Activated T-helper 1 cell treated with anti-CD3 and anti-CD28 coated beads, Interleukin-12 subunit alpha, Interleukin-12 subunit beta, Interleukin-2, Interleukin-4 antibody, amounts not matched to agents 30 ng/mL and 10 ng/mL and 1 ng/mL, durations not matched to agents 14 hours and 24 hours and 36 hours (primary cell): ENCODE measurements at regions not wholly inside any gene's neighbourhood (a gene's known extent, or its start where the extent isn't known, plus 50 kb on each side); places are given as distances from the start of the nearest gene placed in this dataset.

Experiments
- DNase-seq: peaks from one replicate; pipeline ENCODE4 v3.0.0; 2021; ENCODE audit warnings: low spot score
- H3K27ac Mint-ChIP-seq: one replicate; pipeline ENCODE4 v1.8.0; 2021; ENCODE audit warnings: mild to moderate bottlenecking, mixed read lengths
- H3K27me3 Mint-ChIP-seq: one replicate; pipeline ENCODE4 v1.8.0; 2022; ENCODE audit warnings: mild to moderate bottlenecking, moderate library complexity, mixed read lengths; ENCODE audit not compliant: insufficient read depth
- H3K36me3 Mint-ChIP-seq: one replicate; pipeline ENCODE4 v1.8.0; 2021; ENCODE audit warnings: low read depth, mixed read lengths
- H3K4me1 Mint-ChIP-seq: one replicate; pipeline ENCODE4 v1.8.0; 2021; ENCODE audit warnings: low read depth, mixed read lengths
- H3K4me3 Mint-ChIP-seq: one replicate; pipeline ENCODE4 v1.8.0; 2021; ENCODE audit warnings: mild to moderate bottlenecking, moderate library complexity, mixed read lengths
- H3K9me3 Mint-ChIP-seq: one replicate; pipeline ENCODE4 v1.8.0; 2021; ENCODE audit warnings: mixed read lengths
- intact Hi-C: fragments of 100-400 bp; cut with micrococcal nuclease; formaldehyde crosslinking; loops from one replicate; pipeline ENCODE4 v1.15.1; 2024

DNA sequence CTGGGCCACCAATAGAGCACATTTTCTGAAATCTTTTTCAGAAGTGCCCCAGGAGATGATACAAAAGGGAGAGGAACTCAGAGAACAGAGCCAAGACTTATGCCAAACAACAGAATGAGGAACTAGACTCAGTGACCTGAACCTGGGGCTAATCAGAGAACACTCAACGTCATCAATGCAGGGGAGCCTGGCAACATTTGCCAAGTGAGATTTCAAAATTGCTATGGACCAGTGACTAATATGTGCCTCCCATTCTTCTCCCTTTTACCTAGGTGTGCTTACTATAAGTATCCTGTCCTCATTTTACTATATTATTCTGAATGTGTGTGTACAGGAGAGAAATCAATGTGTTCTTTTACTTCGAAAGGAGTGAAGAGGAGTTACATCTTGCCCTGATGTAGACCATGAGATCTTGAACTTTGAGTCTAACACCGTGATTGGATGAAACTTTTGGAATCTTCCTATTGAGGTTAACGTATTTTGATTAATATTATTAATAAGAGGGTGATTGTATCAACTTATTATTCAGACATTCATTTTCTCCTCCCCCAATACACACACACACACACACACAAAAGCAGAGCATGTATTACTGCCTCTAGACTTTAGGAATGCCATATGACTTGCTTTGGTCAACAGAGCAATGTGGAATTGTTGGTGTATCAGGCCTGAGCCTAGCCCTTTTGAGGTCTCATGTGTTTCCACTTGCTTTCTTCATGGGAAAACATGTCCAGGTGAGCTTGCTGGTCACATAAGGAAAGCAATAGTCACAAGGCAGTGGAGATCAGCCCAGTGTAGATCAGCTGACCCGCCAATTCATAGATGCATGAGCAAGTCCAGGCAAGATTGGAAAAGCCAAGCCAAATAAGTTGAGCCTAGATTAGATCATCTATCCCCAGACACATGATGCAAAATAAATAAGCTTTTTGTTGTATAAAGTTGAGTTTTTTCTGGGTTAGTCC, 80.3 kb upstream of the ETS2 start:
- Mint-ChIP-seq H3K4me1 (peaks cover 7% of the 10 kb centered on the region), H3K9me3 (peaks cover 19% of the 10 kb centered on the region), H3K4me3 (no peak overlapping the region), H3K27me3 (peaks cover 9% of the 10 kb centered on the region), H3K36me3 (no peaks in the 10 kb centered on the region), H3K27ac (no peak overlapping the region)
- intact Hi-C loops = no loop called here
- no peak for DNase-seq

DNA sequence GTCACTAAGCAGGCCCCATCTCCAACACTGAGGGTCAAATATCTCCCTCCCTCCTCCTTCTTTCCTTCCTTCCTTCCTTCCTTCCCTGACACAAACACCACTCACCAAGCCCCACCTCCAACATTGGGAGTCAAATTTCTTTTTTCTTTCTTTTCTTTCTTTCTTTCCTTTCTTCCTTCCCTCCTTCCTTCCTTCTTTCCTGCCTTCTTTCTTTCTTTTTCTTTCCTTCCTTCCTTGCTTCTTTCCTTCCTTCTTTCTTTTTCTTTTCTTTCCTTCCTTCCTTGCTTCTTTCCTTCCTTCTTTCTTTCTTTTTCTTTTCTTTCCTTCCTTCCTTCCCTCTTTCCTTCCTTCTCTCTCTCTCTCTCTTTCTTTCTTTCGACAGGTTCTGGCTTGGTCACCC, 79.2 kb upstream of the ETS2 start:
- peaks cover 7% of the 10 kb centered on the region for H3K4me1 Mint-ChIP-seq
- H3K27ac Mint-ChIP-seq = no peak overlapping the region
- no peak for DNase-seq
- peaks cover 10% of the 10 kb centered on the region for H3K27me3 Mint-ChIP-seq
- H3K36me3 Mint-ChIP-seq = no peaks in the 10 kb centered on the region
- intact Hi-C loops = no loop called here
- no peak overlapping the region for H3K4me3 Mint-ChIP-seq
- H3K9me3 Mint-ChIP-seq = peaks cover 19% of the 10 kb centered on the region

DNA sequence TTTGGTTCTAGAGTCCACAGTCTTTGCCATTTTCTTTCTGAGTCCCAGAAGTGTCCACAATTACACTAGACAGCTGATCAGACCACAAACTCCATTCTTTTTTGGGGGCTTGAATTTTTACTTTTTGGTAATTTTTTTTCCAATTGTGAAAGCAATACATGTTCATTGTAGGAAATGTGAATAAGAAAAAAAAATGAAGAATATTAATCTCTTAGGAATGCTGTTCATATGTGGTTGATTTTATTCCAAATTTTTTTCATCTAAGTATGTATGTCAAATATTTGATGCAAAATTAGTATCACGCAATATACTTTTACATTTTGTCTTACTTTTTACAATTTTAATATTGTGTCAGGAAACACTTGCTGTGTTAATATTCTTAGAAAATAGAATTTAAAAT, 76.4 kb upstream of the ETS2 start:
- H3K27me3 Mint-ChIP-seq = peaks cover 18% of the 10 kb centered on the region
- no peaks in the 10 kb centered on the region for H3K36me3 Mint-ChIP-seq
- peaks cover 12% of the 10 kb centered on the region for H3K4me1 Mint-ChIP-seq
- no peak overlapping the region for H3K4me3 Mint-ChIP-seq
- peaks cover 19% of the 10 kb centered on the region for H3K9me3 Mint-ChIP-seq
- DNase-seq = no peak
- intact Hi-C loops = no loop called here
- H3K27ac Mint-ChIP-seq = no peak overlapping the region

DNA sequence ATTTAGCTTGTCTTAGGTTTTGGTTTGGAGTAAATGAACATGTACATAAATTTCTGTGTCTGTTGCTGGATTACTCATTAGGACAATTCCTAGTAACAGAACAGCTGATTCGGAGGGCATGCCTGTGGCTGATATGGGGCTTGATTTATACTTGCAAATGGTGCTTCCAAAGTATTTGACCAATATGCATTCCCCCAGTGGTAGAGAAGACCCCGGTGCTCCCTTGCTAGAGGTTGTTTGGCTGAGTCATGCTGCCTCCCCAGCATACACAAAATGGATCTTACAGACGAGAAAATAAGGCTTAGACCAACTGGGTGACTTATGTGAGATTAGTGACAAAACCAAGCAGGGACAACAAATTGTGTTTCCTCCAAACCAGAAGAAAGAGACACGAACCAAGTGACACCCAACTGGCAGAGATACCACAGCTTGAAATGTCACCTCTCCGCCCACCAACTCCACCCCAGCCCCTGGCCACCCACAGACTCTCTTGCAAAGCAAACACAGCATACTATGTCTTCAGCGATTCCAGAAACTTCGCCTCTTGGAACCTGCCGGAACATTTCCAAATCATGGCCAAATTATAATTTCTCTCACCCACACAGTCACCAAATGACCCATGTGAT, 75.9 kb upstream of the ETS2 start:
- H3K36me3 Mint-ChIP-seq = no peaks in the 10 kb centered on the region
- intact Hi-C loops = loop anchor here (5.0 kb wide), 1 partner anchor 657 kb away; no protein-coding TSS in a partner anchor

GRCh38 chr21:38733972-38734546, 71.7 kb upstream of the ETS2 start:
- Mint-ChIP-seq H3K27ac (no peak overlapping the region), H3K9me3 (no peaks in the 10 kb centered on the region), H3K36me3 (no peaks in the 10 kb centered on the region), H3K4me3 (peak overlapping the region; percentile 87), H3K4me1 (peaks cover 16% of the 10 kb centered on the region), H3K27me3 (peaks cover 41% of the 10 kb centered on the region)
- DNase-seq = peak; percentile 47
- intact Hi-C loops = loop anchor here (1.0 to 5.0 kb wide), 6 partner anchors 72 to 653 kb away; no protein-coding TSS in a partner anchor

More for the DNA sequence above, 75.9 kb upstream of the ETS2 start:
- Mint-ChIP-seq H3K4me3 (no peak overlapping the region), H3K27ac (no peak overlapping the region), H3K4me1 (peaks cover 16% of the 10 kb centered on the region), H3K9me3 (peaks cover 13% of the 10 kb centered on the region), H3K27me3 (peaks cover 24% of the 10 kb centered on the region)
- DNase-seq = no peak

- H3K27ac Mint-ChIP-seq = no peak overlapping the region
- H3K9me3 Mint-ChIP-seq = no peaks in the 10 kb centered on the region
- peaks cover 39% of the 10 kb centered on the region for H3K27me3 Mint-ChIP-seq
- H3K4me3 Mint-ChIP-seq = peak overlapping the region; percentile 87
- H3K4me1 Mint-ChIP-seq = peaks cover 17% of the 10 kb centered on the region
- DNase-seq = no peak
- intact Hi-C loops = loop anchor here (1.0 to 5.0 kb wide), 6 partner anchors 71 to 652 kb away; no protein-coding TSS in a partner anchor
- H3K36me3 Mint-ChIP-seq = no peaks in the 10 kb centered on the region
These were observed 70.9 kb upstream of the ETS2 start for GRCh38 chr21:38734646-38735365.

- no peak for DNase-seq
- Mint-ChIP-seq H3K36me3 (no peaks in the 10 kb centered on the region), H3K27me3 (peaks cover 31% of the 10 kb centered on the region), H3K4me1 (peaks cover 20% of the 10 kb centered on the region), H3K9me3 (no peaks in the 10 kb centered on the region), H3K4me3 (no peak overlapping the region), H3K27ac (no peak overlapping the region)
- intact Hi-C loops = loop anchor here (2.0 kb wide), 1 partner anchor 231 kb away; no protein-coding TSS in a partner anchor
These were observed 70.0 kb upstream of the ETS2 start for GRCh38 chr21:38735626-38736206.

DNA sequence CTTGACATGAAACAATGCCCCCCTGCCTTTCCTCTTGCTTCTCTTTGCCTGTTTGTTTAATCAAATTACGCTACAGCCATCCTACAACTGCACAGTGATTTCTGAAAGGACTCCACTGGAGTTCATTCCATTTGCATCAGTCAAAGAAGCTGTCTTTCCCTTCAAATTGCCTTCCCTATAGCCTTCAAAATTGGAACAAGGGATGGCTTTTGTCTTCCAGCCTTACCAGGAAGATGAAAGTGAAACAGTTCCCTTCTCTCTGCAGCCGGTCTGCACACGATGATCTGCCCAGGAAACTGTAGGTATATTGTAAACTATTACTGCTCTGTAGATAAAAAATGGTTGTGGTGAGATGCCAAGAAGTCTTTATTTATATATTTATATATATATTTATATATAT, 65.6 kb upstream of the ETS2 start:
- Mint-ChIP-seq H3K36me3 (no peaks in the 10 kb centered on the region), H3K27ac (no peak overlapping the region), H3K4me1 (peaks cover 22% of the 10 kb centered on the region), H3K27me3 (peaks cover 15% of the 10 kb centered on the region), H3K4me3 (no peak overlapping the region), H3K9me3 (no peaks in the 10 kb centered on the region)
- intact Hi-C loops = no loop called here
- DNase-seq = no peak

- Mint-ChIP-seq H3K27me3 (peaks cover 3% of the 10 kb centered on the region), H3K9me3 (no peaks in the 10 kb centered on the region), H3K4me1 (peaks cover 22% of the 10 kb centered on the region), H3K27ac (no peak overlapping the region), H3K4me3 (no peak overlapping the region), H3K36me3 (no peaks in the 10 kb centered on the region)
- DNase-seq = no peak
- intact Hi-C loops = no loop called here
These were observed 64.4 kb upstream of the ETS2 start for GRCh38 chr21:38741092-38741949.

GRCh38 chr21:38741950-38742256, 63.8 kb upstream of the ETS2 start:
- intact Hi-C loops = no loop called here
- no peak for DNase-seq
- peaks cover 22% of the 10 kb centered on the region for H3K4me1 Mint-ChIP-seq
- H3K27ac Mint-ChIP-seq = no peak overlapping the region
- no peaks in the 10 kb centered on the region for H3K36me3 Mint-ChIP-seq
- H3K9me3 Mint-ChIP-seq = no peaks in the 10 kb centered on the region
- H3K4me3 Mint-ChIP-seq = no peak overlapping the region
- H3K27me3 Mint-ChIP-seq = peaks cover 3% of the 10 kb centered on the region

DNA sequence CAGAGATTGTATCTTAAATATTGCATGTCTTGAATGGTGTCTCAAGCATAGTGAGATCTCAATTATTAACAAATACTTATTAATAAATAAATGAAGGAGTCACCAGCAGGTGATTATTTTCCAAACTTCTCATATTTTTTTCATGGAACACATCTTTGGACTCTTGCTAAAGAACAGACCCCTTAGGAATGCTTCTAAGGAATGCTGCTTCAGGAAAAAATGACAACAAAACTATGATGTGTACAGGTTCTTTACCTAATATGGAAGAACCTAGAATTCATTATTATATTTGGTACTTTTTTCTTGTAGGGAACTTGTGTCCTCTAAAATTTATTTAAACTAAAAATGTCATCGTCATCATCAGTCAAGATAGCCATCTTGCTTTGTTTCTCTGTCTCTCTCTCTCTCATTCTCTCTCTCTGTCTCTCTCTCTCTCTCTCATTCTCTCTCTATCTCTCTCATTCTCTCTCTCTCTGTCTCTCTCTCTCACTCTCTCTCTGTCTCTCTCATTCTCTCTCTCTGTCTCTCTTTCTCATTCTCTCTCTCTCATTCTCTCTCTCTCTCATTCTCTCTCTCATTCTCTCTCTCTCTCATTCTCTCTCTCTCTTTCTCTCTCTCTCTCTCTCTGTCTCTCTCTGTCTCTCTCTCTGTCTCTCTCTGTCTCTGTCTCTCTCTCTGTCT, 63.0 kb upstream of the ETS2 start:
- no peak for DNase-seq
- Mint-ChIP-seq H3K36me3 (no peaks in the 10 kb centered on the region), H3K4me1 (peaks cover 22% of the 10 kb centered on the region), H3K4me3 (no peak overlapping the region), H3K27me3 (peaks cover 3% of the 10 kb centered on the region), H3K9me3 (no peaks in the 10 kb centered on the region), H3K27ac (no peak overlapping the region)
- intact Hi-C loops = no loop called here
